Suppressor macrophage (primary cell): ENCODE measurements at regions not wholly inside any gene's neighbourhood (a gene's known extent, or its start where the extent isn't known, plus 50 kb on each side); places are given as distances from the start of the nearest gene placed in this dataset.
"Not testable (repeated sequence)": the region's sequence is repeated elsewhere in the genome, so short reads cannot be mapped to it uniquely, and the experiment has no call there.

Experiments
- DNase-seq, 4 experiments: peaks; one replicate each; pipeline ENCODE4 v3.0.0-alpha.2; 2020 to 2022

DNA sequence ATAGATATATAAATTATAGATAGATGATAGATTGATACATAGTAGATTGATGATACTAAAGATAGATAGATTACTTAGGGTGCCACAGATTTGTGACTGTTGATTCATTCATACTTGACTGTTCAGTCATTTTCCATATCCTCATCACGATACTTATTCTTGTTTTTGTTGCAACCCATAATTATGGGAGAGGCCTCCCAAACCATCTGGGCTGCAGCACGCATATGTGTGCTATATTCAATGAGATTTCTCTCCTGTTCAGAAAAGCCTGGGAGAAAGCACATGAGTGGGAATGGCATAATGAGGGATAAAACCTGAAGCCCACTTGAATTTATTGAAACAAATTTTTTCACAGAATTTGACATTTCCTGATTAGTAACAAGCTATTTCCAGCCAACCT lies 346.4 kb upstream of the PRKX start:
- DNase-seq: no peak

GRCh38 chrX:4043951-4044350 lies 330.5 kb upstream of the PRKX start:
- DNase-seq: no peak

GRCh38 chrX:4035874-4036273 lies 322.4 kb upstream of the PRKX start:
- no peak for DNase-seq

- DNase-seq: no peak
Measured at GRCh38 chrX:4028151-4028550, 314.7 kb upstream of the PRKX start.

DNA sequence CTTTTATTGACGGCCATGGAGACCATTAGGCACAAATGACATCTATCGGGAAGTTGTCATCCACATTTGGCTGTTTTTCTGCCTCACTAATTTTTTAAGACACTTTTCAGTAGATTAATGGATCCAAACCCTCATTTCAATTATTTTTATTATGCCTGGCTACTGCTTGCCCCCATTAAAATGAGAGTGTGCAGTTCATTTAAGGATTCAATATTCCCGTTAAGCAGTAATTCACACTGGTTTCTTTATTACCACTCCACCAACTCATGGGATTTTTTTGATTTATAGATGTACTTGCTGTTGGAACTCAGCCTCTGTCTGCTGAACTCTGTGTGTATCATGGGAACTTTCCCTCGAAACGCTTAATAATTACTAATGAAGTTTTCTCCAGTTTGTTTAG lies 291.8 kb upstream of the PRKX start:
- DNase-seq: no peak

DNA sequence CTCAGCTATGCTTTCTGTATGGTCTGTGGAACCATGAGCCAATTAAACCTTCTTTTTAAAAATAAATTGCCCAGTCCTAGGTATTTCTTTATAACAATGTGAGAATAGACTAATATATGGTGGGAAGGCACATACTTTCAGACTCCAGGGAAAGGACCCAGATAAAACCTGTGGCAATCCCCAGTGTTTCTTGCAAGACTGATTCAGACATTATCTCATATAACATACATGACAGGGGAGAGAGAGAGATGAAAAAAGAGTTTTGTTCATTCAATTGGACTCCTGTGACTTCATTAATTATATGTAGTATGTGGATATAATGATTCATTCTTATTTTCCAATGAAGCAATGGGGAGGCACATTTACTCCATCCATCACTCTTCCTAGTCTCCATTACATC lies 291.4 kb upstream of the PRKX start:
- DNase-seq: no peak

- DNase-seq: no peak
Measured at GRCh38 chrX:3994315-3994714, 280.9 kb upstream of the PRKX start.

GRCh38 chrX:3990569-3990968 lies 277.1 kb upstream of the PRKX start:
- DNase-seq: no peak

GRCh38 chrX:3972104-3972858 lies 258.8 kb upstream of the PRKX start:
- not testable (repeated sequence) for DNase-seq

- no peak for DNase-seq
Measured at GRCh38 chrX:3968749-3969148, 255.3 kb upstream of the PRKX start.

DNA sequence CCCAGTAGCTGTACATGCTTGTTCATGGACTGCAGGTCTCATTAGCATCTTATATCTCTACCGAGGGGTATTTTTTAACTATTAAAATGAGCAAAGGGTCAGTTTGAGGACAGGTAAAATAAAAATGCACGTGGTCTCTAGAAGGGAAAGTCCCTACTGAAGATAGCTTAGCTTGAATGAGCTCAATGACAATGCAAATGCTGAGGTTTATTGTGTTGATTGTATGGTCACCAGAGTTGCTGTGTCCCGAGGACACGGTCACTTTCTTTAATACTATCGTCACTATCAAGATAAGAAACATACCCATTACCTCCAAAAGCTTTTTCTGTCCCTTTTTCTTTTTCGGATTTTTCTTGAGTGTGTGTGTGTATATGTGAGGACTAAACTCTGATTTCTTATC lies 250.5 kb upstream of the PRKX start:
- no peak for DNase-seq

DNA sequence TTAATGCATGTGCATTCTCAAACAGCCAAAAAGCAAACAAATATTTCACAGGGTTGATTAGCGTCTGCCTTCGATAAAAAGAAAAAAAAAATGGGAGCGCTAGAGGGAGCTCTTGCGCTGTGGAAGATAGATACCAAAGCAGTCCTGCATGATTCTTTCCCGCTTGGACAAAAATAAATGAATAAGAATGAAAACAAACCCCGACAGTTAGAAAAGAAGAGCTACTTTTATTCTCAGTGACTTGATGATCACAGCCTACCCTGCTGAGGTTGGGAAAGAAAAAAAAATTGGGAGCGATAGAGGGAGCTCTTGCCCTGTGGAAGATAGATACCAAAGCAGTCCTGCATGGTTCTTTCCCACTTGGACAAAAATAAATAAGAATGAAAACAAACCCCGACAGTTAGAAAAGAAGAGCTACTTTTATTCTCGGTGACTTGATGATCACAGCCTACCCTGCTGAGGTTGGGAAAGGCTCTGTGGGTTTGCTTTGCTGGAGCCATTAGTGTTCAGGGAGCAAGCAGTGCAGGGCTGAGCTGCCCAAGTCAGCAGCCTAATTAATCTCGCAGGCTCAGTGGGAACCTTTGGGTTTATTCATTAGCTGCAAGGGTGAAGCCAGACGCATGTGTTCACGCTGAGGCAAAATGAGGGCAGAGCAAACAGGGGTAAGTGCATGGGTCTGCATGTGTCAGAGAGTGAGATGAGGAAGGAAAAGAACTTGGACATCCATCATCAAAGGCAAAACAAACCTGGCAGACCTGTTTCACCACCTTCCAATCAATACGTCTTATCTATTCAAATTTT lies 249.3 kb upstream of the PRKX start:
- peak; percentile 10 to 41 (median 24) for DNase-seq

DNA sequence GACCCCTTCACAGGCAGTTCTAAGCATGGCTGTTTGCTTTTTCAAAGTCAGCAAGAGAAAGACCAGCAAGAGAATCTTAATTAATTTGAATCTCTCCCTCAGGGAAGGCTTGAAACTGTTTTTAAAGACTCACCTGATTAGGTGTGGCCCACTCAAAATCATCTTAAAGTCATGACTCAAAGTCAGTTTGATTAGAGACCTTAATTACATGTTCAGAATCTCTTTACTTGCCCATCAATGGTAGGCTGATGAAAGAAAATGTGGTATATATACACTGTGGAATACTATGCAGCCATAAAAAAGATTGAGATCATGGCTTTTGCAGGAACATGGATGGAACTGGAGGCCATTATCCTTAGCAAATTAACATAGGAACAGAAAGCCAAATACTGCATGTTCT lies 247.5 kb upstream of the PRKX start:
- no peak for DNase-seq

GRCh38 chrX:3951859-3952258 lies 238.4 kb upstream of the PRKX start:
- DNase-seq: no peak

DNA sequence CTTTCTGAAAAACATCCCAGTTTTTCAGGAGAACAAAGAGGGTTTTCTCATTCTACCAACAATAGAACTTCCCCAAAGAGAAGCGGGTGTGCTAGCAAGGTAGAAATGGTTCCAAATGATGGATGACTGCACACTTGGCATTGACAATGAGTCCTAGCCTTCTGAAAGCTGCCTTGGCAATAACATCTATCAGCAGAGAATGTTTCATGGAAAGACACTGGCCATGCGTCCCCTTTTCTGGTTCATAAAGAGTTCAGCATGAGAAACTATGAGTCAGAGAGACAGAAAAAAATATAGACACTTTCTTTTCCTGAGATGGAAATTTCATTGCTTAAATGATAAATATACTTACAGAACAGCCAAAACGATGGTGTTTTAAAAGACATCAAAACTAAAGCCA lies 236.9 kb upstream of the PRKX start:
- DNase-seq: no peak

DNA sequence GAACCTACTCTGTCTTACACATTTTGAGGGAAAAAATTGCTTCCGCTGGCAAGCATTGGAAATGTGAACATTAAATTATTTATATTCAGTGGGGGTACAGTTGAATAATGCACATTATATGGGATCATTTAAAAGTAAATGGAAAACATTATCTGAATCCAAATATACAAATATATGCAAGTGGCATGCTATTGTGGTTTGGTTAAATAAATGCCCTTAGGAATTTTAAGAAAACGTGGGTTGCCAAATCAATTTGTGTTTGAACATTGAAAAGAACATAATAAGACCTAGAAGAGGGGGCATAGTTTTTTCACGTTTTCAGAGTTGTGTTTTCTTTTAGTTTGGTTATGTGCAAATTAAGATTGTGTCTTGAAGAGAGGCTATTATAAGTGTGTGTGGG lies 230.5 kb upstream of the PRKX start:
- no peak for DNase-seq

- DNase-seq: peak in 3 of 4 experiments; percentile 3 to 22 (median 6)
Measured at GRCh38 chrX:3940000-3940610, 226.7 kb upstream of the PRKX start.

GRCh38 chrX:3938587-3938986 lies 225.1 kb upstream of the PRKX start:
- no peak for DNase-seq

- DNase-seq: not testable (repeated sequence)
Measured at GRCh38 chrX:3935196-3935595, 221.7 kb upstream of the PRKX start.

DNA sequence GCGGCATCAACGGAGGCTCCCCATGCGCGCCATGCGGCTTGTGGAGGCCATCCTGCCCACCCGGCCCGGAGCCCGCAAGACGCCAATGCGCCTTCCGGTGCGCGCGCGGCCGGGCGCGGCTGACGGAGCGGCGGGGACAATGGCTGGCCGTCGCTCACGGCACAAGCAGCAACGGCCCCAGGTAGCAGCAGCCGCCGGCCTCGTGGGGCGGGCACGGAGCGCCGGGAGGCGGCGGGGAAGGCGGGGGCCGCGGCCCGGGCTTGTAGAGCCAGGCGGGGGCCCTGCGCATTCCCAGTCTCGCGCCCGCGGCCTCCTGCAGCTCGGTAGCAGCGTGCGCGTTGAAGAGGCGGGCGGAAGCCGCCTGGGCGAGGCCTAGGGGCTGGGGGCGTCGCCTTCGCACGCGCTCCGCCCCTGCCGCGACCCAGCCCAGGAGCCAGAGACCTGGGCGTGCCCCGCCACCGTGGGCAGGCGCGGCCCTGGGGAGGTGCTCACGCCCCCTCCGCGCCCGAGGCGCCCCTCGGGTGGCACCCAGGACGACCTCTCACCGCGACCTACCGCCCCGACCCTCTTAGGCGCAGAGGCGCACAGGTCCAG lies 207.1 kb upstream of the PRKX start:
- DNase-seq: not testable (repeated sequence)

GRCh38 chrX:3919668-3920423 lies 206.4 kb upstream of the PRKX start:
- not testable (repeated sequence) for DNase-seq

DNA sequence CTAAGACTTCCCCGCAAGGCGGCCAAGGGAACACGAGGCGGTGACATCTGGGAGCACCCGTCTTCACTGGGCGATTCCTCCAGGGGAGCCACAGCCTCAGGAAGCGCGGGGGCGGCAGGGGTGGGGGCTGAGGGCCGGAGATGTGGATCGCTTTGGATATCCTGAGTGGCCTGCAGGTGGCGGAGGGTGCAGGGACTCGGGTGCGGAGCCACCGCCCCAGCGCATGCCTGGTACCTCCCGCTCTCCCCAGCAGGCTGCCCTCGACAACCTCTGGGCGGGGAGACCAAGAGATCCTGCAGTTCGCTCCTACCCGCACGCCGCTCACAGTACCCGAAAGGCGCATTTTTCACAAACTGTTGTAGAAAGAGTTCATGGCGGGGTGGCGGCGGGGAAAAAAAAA lies 201.4 kb upstream of the PRKX start:
- DNase-seq: not testable (repeated sequence)

DNA sequence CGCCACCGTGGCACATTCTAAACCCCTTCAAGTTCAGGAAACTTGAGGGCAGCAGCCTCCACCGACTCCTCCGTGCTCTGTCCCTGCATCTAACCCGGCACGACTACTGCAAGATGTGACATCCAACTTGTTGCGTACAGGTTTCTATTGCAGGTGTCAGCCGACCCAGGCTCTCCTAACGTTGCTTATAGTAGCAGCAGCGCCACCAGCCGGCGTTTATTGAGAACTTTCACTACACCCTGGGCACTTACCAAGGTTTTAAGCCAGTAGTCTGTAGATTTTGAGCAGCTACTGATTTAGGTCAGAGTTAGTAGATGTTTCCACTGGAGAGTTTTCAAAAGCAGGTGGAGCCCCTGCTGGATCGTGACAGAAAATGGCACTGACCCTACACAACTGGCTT lies 200.6 kb upstream of the PRKX start:
- DNase-seq: not testable (repeated sequence)
